ENCODE measurements at regions not wholly inside any gene's neighbourhood (a gene's known extent, or its start where the extent isn't known, plus 50 kb on each side); places are given as distances from the start of the nearest gene placed in this dataset.

DNA sequence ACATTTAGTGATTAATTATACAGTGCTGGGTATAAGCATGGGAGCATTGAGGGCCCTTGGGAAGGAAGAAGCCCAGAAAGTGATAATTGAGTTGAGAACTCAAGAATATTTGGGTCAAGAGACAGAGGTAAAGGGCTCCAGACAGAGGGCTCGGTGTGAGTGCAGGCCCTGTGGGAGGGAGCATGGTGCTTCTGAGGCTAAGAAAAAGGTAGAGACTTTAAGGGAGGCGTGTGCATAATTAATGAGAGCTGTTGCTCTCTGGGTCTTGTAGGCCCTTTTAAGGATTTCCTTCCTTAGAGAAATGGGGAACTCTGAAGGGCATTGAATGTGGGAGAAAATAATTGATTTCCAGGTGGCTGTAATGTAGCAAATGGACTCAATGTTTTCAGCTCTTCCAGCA, 735.0 kb upstream of the POU3F3 start:
- no peak for DNase-seq (ENCODE audit: low read depth in 4 of 4, low spot score in 3 of 4)

DNA sequence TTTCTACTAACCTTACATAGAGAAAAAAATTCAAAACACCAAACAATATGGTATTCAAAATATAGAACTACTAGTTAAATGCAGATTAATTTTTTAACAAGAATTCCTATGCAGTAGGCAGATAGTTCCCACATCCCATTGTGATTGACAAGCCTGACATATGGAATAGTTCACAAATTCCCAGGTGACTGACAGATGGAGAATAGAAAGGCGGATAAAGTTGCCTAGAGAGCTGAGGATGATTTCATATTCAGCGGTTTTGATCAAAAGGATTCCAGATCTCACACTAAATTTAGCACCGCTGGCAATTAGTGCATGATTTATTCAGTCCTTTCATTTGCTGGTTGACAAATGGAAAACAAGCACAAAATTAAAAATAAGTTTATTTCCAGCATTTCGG, 733.7 kb upstream of the POU3F3 start:
- no peak for DNase-seq (ENCODE audit: low read depth in 4 of 4, low spot score in 3 of 4)

DNA sequence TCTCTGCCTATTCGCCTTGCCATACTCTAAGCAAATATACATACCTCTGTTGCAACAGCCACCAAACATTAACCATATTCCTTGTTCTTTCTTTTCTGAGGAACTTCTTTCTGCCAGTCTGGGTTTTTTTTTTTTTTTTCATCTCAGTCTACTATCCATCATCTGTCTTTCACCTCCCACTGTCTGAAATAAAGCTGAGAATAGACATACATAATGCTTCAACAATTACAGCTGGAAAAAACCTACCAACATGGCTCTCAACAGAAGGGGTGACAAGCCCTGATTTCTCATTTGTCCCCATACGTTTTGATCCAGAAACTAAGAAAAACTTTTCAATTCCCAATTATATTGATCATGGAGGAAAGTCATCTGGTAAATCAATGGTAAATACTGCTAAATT, 728.8 kb upstream of the POU3F3 start:
- DNase-seq (ENCODE audit: low read depth in 4 of 4, low spot score in 3 of 4): no peak

DNA sequence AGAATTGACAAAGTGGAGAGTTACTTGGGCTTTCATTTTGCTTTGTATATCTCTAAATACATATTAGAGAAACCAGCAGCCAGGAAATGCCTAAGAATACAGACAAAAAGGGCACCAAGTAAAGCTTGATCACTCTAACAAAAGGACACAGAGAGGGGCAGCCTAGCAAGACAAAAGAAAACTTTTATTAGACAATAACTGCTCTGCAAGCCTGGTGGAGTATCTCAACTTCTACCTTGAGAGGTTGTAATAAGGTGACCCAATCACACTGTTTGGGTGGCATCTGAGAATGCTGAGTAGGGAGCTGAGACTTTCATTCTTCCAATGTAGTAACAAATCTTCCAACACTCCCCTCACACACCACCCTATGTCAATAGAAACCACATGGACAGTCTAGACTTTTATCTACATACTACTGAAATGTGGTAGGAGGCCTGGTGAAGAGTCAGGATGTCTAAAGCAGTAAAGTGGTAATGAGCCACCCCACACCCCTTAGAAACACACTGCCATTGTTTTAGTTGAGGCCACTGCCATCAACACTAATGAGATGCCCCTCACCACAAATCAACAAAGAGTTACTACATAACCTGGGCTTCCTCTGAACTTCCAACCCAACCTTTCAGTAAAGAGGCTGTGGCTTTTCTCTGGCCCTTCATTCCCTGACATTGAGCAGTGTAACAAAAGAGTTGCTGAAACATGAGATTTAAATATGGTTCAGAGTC, 726.7 kb upstream of the POU3F3 start:
- no peak for DNase-seq (ENCODE audit: low read depth in 4 of 4, low spot score in 3 of 4)

DNA sequence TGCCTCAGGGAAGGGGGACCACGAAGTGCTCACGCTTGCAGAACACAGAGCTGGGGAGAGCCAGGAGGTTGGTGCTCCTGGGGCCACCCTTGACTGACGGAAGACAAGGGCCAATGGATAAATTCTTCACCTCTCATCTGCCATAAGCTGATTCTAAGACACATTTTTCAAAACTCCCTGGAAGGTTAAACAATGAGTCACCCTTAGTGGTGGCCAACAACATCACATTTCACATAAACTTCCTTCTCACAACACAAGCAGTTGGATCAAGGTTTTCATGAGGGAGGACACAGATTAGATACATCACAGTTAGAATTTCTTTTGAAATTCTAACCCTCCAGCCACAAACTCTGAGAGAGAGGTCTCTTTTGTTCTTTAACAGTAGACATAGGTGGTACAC, 713.6 kb upstream of the POU3F3 start:
- no peak for DNase-seq (ENCODE audit: low read depth in 4 of 4, low spot score in 3 of 4)

DNA sequence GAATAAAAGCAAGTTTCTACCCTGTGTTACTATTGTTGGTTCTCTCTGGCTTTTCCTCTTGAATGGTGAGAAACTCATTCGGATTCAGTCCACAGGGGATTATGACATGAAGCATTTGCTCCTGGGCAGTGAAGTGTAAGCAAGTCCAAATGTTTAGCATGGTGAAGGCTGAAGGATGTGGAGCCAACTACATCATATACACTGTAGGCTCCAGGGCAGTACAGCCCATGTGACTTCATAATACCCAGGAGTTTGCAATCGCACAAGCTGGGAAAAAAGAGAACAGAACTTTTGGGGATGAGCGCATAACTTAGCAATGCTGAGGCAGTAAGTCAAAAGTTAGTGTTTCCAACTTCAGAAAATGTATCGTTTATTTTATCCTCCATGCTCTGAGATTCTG, 695.7 kb upstream of the POU3F3 start:
- no peak for DNase-seq (ENCODE audit: low read depth in 4 of 4, low spot score in 3 of 4)

DNA sequence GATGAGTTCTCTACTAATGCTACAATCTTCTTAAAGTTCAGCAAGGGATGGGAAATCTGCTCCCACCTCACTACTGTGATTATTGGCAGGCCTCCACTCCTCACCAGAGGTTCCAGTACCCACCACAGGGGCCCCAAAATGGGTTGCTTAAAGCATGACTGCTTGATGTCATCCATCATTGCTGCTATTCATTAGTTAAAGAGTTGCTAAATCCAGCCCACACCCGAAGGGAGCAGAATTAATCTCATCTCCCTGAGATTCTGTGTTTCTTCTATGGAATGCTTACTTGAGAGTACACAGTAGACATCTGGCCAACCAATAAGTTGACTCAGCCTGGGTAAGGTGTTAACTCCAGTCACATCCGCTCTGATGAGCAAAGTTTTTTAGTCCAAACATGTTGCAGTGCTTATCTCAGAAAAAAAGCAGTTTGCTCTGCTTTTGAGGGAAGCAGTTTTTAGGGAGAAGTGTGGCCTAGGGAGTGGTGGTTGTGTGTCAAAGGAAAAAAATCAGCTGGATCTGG, 690.2 kb upstream of the POU3F3 start:
- no peak for DNase-seq (ENCODE audit: low read depth in 4 of 4, low spot score in 3 of 4)

DNA sequence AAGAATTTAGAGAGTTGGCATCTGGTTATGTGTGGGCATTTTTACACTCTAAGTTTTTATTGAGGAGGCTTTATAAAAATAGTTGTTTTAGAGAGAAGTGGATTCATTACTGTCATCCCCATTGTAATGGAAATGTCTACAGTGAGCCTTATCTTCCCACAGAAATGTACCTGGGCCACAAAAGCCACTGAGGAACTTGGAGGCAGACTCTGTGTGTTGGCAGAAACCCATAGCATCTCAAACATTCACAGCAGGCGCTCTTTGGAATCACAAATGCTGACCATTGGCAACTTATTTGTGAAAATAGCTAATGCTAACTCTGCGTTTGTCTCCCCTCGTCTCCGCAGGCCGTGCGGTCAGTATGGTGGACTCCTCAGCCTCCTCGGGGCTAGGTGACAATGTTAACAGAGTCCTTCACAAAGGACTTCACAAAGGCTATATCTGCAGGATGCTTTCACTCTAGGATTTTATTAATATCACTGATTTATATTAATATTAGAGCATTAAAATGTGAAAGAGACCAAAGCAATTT, 689.1 kb upstream of the POU3F3 start:
- no peak for DNase-seq (ENCODE audit: low read depth in 4 of 4, low spot score in 3 of 4)

DNA sequence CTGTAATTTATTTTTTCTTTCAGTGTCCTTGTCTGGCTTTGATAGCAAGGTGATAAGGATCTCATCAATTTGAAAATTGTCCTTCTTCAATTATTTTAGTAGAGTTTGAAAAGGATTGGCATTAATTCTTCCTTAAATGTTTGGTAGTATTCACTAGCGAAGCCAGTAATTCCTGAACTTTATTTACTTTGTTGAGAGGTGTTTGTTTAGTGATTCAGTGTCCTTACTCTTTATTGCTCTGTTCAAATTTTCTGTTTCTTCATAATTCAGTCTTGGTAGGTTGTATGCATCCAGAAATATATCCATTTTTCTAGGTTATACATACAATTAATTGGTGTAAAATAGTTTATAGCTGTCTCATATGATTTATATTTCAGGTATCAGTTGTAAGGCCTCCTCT, 676.7 kb upstream of the POU3F3 start:
- DNase-seq (ENCODE audit: low read depth in 4 of 4, low spot score in 3 of 4): no peak

DNA sequence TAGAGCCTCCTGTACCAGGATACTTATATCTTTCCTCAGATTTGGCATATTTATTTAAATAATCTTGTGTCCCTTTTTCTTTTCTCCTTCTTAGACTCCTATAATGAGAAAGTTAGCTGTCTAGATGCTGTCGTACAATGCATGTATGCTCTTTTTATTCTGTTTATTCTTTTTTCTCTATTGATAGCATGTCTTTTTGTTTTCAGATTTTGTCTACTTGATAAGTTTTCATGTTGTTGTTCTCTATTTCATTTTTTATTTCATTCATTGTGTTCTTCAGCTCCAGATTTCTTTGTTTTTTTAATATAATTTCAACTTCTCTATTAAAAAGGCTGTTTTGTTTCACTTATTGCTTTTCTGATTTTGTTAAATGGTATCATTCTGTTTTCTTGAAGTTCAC, 674.3 kb upstream of the POU3F3 start:
- DNase-seq (ENCODE audit: low read depth in 4 of 4, low spot score in 3 of 4): no peak

DNA sequence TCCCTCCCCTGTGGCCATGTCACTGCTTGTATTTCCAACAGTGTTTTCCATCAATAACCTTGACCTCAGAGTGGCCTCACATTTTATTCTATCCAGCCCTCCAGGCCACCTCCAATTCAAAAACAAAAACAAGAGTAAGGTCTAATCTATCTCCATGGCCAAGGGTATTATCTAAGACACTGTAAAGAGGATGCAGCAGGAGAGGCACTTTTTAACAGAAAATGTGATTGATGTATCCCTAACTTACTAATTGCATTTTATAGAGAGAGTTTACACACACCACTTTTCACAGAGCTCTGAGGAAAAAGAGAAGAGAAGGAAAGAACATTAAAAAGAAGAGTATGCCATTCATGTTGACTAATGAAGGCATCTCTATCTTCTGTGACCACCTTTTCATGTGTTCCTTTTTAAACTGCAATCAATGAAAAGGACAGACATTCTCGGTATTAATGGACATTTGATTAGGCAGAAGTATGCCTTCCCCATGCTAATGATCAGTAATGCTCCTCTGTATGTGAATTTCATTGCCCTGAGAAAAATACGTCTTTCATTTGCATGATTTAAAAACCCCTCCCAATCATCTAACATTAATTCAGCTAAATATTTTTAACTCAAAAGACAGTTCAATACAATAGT, 653.3 kb upstream of the POU3F3 start:
- no peak for DNase-seq (ENCODE audit: low read depth in 4 of 4, low spot score in 3 of 4)

DNA sequence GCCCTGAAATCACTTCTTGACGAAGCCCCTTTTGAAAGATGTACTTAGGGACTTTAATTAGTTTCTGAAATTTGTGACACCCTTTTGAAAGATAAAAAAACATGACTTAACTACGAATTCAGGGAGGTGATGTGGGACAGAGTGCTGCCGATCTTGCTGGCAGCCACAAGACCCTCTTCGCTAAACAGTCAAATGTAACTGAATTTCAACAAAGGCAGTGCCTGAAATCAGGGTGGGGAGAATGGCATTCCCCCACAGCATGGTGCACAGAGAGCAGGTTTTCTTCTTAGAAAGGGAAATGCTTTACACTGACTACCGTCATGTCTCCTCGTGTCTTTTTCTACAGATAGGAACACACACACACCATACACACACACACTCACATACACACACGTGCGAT, 640.2 kb upstream of the POU3F3 start:
- DNase-seq (ENCODE audit: low read depth in 4 of 4, low spot score in 3 of 4): no peak

DNA sequence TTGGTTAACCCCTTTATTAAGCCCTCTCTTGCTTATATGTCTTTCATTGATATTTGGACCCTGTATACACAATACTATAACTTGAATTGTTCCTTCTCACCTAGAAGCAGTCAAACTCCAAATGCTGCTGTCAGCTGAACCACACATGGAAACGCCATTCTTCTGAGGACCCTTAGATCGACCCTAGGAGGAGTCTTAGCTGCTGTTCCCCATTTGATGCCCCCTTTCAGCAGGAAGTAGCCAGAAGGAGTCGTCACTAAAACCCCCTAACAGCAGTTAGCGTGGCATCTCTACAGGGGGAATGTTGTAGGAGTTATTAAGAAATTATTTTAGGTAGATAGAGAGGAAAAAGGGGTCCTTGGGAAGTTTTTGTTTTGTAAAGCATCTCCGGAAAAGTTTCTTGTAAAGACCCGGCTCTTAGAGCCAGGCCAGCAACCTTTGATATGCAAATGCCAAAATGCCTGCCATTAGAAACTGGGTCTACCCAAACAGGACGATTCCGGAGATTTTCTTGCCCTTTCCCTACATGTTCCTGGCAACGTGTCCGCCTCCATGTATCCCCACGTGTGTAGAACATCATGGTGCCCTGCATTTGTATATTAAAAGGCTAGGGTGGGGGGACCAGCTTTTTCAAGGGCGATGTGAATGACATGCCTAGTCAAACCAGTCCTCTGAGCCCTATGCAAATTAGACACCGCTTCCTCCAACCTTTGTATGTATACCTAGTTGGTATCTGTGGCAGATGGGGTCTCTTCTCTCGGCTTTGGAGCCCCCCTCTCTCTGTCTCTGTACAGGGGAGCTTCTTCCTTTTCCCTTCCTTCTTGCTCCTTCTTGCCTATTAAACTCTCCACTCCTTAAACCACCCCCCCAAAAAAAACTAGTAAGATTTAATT, 638.4 kb upstream of the POU3F3 start:
- DNase-seq (ENCODE audit: low read depth in 4 of 4, low spot score in 3 of 4): no peak

DNA sequence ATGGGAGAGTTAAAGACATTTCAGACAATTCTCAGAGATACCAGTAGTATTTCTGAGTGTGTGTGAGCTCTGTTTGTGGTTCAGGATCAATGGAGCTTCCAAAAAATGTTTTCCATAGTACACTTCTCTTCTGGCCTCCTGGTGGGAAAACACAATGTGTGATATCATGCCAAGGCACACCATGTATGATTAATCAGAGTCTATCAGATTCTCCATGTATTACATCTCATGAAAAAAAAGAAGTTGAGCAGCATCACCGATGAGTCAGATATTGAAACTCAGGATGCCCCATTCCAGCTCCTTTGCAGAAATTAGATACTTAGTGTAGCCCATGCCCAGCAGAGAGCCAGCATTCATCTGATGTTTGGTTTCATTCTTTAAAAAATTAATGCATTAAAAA, 620.3 kb upstream of the POU3F3 start:
- no peak for DNase-seq (ENCODE audit: low read depth in 4 of 4, low spot score in 3 of 4)

DNA sequence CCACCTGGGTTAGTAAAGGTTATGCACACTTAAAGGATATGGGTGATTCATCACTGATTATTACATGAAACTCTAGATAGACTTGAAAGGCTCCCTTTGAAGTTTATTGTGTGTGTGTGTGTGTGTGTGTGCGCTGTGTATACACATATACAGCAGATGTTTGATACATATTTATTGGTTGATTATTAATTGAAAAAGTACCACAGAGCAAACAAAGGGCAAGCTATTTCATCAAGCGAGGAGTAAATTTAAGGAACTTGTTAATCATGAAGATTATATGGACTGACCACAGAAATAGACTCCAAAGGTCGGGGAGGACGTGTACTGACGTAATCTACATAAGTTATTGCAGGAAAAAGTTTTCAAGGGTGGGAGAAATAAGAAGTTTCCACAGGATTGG, 617.4 kb upstream of the POU3F3 start:
- DNase-seq (ENCODE audit: low read depth in 4 of 4, low spot score in 3 of 4): no peak

DNA sequence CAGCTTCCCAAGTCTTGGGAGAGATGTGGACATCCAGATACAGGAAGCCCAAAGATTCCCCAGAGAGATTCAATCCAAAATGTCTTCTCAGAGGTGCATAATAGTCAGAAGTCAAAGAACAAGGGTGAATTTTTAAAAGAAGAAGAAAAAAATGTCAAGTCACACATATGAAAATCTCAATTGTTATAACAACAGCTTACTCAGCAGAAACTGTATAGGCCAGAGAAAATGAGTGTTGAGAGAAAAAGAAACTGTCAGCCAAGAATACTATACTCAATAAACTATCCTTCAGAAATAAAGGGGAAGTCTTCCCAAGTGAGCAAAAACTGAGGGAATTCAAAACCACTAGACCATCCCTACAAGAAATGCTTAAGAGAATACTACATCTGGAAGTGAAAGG, 612.9 kb upstream of the POU3F3 start:
- DNase-seq (ENCODE audit: low read depth in 4 of 4, low spot score in 3 of 4): no peak

DNA sequence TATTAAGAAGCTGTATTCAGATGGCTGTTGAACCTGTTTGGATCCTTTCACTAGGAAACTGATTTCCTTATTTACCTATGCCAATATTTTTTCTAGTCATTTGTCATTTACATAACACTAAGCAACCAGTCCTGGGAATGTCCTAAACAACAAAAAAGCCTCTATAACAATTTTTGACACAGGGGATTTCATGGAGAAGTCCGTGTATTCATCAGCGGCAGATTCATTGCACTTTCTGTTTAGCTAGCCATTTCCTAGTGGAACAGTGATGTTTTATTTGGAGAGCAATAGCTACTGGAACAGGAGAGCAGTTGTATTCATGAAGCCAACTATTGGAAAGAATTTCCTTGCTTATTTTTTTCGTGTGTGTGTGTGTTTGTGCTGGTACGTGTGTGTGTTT, 604.3 kb upstream of the POU3F3 start:
- no peak for DNase-seq (ENCODE audit: low read depth in 4 of 4, low spot score in 3 of 4)

DNA sequence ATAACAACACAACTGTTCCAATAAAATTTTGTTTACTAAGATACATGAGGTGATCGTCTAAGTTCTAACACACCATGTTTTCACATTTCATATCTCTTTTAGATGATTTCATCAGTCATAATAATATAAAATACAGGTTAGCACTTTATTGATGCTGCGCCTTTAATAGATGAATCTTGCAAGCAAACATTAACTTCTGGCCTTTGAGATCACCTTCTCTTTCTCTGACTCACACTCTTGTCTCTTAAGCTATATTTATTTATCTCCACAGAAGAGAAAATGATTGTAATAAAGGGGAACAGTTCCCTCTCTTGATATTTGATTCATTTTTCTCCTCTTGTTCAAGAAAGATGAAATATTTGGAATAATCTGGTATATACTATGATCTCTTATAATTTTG, 603.3 kb upstream of the POU3F3 start:
- no peak for DNase-seq (ENCODE audit: low read depth in 4 of 4, low spot score in 3 of 4)

DNA sequence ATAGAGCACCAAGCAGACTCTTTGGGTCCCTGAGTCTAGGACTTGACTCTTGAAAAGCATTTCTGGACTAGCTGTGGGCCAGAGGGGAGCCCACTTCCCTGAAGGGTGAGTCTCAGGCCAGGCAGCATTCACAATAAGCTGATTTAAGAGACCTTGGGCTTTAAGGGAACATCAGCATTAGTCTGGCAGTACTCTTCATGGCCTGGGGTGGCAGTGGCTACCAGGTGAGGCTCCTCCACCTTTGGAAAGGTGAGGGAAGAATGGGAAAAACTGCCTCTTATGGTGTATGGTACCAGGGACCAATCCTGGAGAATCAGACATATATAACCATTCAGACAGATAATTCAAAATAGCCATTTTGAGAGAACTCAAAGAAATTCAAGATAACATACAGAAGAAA, 599.9 kb upstream of the POU3F3 start:
- no peak for DNase-seq (ENCODE audit: low read depth in 4 of 4, low spot score in 3 of 4)

DNA sequence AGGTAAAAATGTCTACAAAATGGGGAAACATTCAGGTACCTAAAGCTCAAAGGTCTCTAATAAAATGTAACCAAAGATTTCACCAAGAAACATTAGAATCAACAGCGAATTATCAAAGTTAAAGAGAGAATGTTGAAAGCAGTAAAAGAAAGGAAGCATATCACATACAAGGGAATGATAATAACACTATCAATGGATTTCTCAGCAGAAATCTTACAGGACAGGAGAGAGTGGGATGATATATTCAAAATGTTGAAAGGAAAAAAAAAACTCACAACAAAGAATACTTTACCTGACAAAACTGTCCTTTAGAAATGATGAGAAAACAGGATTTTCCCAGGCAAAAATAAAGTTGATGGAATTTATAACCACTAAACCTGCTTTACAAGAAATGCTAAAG, 591.2 kb upstream of the POU3F3 start:
- DNase-seq (ENCODE audit: low read depth in 4 of 4, low spot score in 3 of 4): no peak

DNA sequence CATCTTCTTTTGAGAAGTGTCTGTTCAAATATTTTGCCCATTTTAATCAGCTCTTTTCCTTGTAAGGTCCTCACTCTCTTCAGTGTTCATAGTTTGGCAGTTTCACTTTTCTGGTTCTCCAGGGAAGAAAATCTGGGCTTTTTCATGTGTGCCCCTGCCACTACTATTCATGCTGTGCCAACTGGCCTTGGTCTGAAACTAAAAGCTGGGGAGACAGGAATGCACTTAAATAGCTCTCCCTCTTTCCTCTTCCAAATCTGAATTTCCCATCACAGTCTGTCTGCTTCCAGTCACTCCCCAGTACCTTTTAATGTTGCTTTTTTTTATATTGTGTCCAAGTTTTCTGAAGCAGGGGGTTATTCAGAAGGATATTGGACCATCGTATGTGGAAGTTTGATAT, 574.3 kb upstream of the POU3F3 start:
- DNase-seq (ENCODE audit: low read depth in 4 of 4, low spot score in 3 of 4): no peak

Measured in right renal pelvis (tissue), 4 donors.